ENCODE measurements at regions not wholly inside any gene's neighbourhood (a gene's known extent, or its start where the extent isn't known, plus 50 kb on each side); places are given as distances from the start of the nearest gene placed in this dataset.

DNA sequence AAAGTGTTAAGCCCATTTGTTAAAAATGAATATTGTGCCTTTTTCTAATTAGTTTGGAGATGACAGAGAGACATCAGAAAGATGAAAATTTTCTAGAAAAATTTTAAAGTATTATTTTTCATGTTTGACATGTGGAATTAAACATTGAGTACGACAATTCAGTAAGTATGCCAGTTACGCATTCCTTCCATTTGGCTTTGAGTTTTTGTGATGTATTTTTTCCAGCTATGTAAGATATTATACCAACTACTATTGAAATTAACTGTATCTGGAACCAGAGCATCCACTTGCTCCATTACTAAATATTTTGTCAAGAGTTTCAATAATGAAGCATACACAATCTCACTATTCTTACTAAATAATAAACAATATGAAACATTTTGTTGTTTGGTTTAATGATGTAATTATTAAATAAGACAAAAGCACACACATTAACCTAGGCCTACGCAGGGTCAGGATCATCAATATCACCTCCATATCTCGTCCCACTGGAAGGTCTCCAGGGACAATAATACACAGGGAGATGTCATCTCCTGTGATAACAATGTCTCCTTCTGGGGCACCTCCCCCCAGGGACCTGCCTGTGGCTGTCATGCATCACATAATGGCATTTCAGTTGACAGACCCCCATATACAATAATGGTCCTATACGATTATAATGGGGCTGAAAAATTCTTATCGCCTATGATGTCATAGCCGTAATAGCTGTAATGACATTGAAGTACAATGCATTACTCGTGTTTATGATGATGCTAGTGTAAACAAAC is 274.1 kb downstream of the REEP3 start:
- no peak for TF ChIP-seq POLR2A (IDR thresholded peaks at IDR 0.05)
- TF ChIP-seq CTCF (IDR thresholded peaks at IDR 0.05): no peak
- Histone ChIP-seq H3K36me3 (replicated peaks in 1 of 2; ENCODE audit: insufficient read depth in 1 of 2, low read depth in 2 of 2) (no peaks in the 10 kb centered on the region), H3K4me1 (peaks cover 13% of the 10 kb centered on the region), H3K27ac (no peak overlapping the region), H3K27me3 (no peaks in the 10 kb centered on the region), H3K4me3 (no peak overlapping the region), H3K9me3 (no peaks in the 10 kb centered on the region)
- intact Hi-C loops (cut with DNase I): no loop called here
- WGBS, 2 donors: 79 to 83% methylated on average over 8 of the region's 8 CpGs
- no peak for ATAC-seq
- no peak for DNase-seq

DNA sequence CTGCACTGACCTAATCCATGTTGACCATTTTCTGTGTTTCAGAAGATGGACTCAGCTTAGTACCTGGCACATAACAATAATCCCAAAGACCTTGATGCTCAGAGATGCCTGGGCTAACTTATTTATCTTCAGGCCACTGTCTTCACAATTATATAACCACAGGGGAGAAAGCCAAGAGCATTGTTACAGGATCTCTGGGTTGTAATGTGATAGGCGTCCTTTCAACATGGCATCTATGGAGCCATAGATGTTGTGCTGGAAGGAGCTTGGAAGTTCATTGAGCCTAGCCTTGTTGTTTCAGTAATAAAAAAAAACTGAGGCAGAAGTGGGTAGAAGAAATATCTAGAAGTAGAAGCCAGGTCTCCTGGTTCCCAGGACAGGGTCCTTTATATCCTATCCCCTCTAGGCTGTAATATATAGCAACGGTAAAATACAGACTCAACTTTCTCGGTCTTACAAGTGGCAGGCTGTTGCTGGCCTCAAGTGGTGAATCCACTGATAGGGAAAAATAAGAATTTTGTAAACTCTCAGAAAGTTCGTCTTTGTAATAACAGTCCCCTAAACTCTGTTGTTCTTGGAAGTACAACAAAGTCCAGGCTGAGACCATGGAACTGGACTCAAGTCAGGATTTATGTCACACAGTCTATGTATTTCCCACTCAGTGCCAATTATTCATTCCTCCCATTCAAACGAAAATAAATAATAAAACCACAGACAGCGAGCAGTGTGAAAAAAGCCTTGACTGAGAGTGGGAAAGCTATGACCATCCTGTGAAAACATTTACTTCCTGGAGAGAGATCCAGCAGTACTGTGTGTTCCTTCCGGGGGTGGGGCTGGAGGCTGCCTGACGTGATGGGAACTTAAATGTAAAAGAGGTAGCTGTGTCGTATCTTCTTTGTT is 277.6 kb downstream of the REEP3 start:
- peaks cover 13% of the 10 kb centered on the region for H3K4me1 ChIP-seq
- H3K27ac ChIP-seq: peak overlapping the region in 3 of 4 donors; percentile 18 to 53 (median 33)
- no peak for TF ChIP-seq POLR2A (IDR thresholded peaks at IDR 0.05)
- no peak for TF ChIP-seq CTCF (IDR thresholded peaks at IDR 0.05)
- intact Hi-C loops (cut with DNase I): no loop called here
- ATAC-seq (peak; percentile 98), DNase-seq (peak; percentile 51 to 77 (median 70))
- WGBS, 2 donors: 37 to 38% methylated on average over 9 of the region's 9 CpGs
- H3K27me3 ChIP-seq: no peaks in the 10 kb centered on the region
- no peaks in the 10 kb centered on the region for H3K9me3 ChIP-seq
- H3K36me3 ChIP-seq (replicated peaks in 1 of 2; ENCODE audit: insufficient read depth in 1 of 2, low read depth in 2 of 2): no peaks in the 10 kb centered on the region
- no peak overlapping the region for H3K4me3 ChIP-seq

DNA sequence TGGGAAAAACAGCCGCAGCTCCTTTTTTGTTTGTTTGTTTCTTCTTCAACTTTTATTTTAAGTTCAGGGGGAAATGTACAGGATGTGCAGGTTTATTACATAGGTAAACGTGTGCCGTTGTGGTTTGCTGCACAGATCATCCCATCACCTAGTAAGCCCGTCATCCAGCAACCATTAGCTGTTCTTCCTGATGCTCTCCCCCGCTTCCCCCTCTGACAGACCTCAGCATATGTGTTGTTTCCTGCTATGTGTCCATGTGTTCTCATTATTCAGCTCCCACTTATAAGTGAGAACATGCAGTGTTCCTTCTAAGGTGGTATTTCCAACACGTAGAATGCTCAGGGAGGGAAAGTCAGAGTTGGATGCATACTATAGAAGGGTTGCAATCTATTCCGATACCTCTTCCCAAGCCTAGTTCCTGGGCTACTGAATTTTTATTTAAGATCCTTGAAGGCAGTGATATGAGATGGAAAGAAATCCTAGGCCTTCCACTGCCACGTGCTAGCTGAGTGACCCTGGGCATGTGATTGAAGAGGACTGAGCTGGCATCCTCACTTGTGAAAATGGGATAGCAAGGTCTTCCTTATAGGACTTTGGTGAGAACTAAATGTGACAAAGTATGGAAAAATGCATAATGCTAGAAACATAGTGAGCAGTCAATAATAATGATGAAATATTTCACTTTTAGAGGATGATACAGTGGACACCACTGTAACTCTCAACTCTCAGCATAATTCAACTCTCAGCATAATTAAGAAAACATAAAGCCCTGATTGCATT is 278.5 kb downstream of the REEP3 start:
- TF ChIP-seq POLR2A (IDR thresholded peaks at IDR 0.05) (no peak), CTCF (IDR thresholded peaks at IDR 0.05) (no peak)
- H3K4me3 ChIP-seq: no peak overlapping the region
- peak overlapping the region in 2 of 4 donors; percentile 33 to 53 for H3K27ac ChIP-seq
- no peaks in the 10 kb centered on the region for H3K36me3 ChIP-seq (replicated peaks in 1 of 2; ENCODE audit: insufficient read depth in 1 of 2, low read depth in 2 of 2)
- intact Hi-C loops (cut with DNase I): no loop called here
- ATAC-seq: no peak
- no peaks in the 10 kb centered on the region for H3K9me3 ChIP-seq
- H3K4me1 ChIP-seq: peaks cover 13% of the 10 kb centered on the region
- 48 to 66% methylated on average over 8 of the region's 8 CpGs for WGBS, 2 donors
- DNase-seq: no peak
- H3K27me3 ChIP-seq: no peaks in the 10 kb centered on the region

- ATAC-seq: no peak
- no peaks in the 10 kb centered on the region for H3K36me3 ChIP-seq (replicated peaks in 1 of 2; ENCODE audit: insufficient read depth in 1 of 2, low read depth in 2 of 2)
- H3K4me3 ChIP-seq: no peak overlapping the region
- no peaks in the 10 kb centered on the region for H3K9me3 ChIP-seq
- intact Hi-C loops (cut with DNase I): no loop called here
- no peak for DNase-seq
- no peak overlapping the region for H3K27ac ChIP-seq
- WGBS, 2 donors: 27 to 30% methylated on average over 4 of the region's 4 CpGs
- peaks cover 13% of the 10 kb centered on the region for H3K4me1 ChIP-seq
- TF ChIP-seq POLR2A (IDR thresholded peaks at IDR 0.05): no peak
- H3K27me3 ChIP-seq: no peaks in the 10 kb centered on the region
These were observed 280.0 kb downstream of the REEP3 start for GRCh38 chr10:63801166-63801565.

- intact Hi-C loops (cut with DNase I): no loop called here
- Histone ChIP-seq H3K27ac (no peak overlapping the region), H3K9me3 (no peaks in the 10 kb centered on the region), H3K4me3 (no peak overlapping the region), H3K27me3 (no peaks in the 10 kb centered on the region), H3K36me3 (replicated peaks in 1 of 2; ENCODE audit: insufficient read depth in 1 of 2, low read depth in 2 of 2) (no peaks in the 10 kb centered on the region), H3K4me1 (no peaks in the 10 kb centered on the region)
- WGBS, 2 donors: 17 to 25% methylated on average over 2 of the region's 2 CpGs
- TF ChIP-seq POLR2A (IDR thresholded peaks at IDR 0.05) (no peak), CTCF (IDR thresholded peaks at IDR 0.05) (no peak)
- DNase-seq (no peak), ATAC-seq (no peak)
These were observed 285.1 kb downstream of the REEP3 start for GRCh38 chr10:63806330-63806729.

Data from body of pancreas (tissue), 4 donors.